UCSD-AML1 (cell line): ENCODE measurements at regions not wholly inside any gene's neighbourhood (a gene's known extent, or its start where the extent isn't known, plus 50 kb on each side); places are given as distances from the start of the nearest gene placed in this dataset.
A peak's percentile ranks its signal among the peaks of the same experiment; 100 is the strongest.
"Not testable (repeated sequence)": the region's sequence is repeated elsewhere in the genome, so short reads cannot be mapped to it uniquely, and the experiment has no call there.

Experiments used
- DNase-seq: peaks from one replicate; lab custom pipeline; 2025; ENCODE audit not compliant: unreplicated experiment; lab: John Stamatoyannopoulos, UW

DNA sequence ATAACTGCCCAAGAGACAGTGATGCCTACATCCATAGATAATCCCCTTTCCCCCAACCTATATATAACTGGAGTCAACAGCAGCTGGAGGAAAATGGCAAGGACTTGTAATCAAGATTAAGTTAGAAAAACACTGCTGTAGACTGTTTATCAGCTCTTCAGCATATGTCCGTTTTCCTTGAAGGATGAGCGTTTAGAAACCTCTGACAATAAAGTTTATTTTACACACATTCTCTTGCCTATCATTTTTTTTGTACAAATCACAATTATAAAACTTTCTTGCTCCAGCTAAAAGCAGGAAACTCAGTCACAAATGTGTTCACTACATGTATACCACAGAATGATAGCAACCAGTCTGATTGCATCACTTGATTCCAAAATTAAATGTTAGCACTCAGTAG is 50.8 kb downstream of the PPIAL4G start:
- not testable (repeated sequence) for DNase-seq

DNA sequence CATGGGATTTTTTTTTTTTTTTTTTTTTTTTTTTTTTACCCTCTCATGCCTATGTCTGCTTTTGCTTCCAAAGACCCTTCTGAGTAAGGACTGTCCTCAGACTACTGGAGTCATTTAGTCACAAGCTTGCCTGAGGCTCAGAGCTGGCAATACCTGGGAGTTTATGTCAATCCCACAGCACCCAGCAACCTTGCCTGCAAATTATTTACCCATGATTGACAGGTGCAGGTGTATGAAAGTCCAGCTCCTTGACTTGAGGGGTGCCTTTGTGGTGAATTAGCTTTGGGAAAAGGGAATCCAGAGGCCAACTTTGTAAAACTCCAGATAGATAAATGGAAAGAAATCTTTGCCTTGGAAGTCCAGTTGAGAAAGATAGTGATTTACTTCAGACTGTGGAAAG is 53.2 kb downstream of the PPIAL4G start:
- DNase-seq = not testable (repeated sequence)

DNA sequence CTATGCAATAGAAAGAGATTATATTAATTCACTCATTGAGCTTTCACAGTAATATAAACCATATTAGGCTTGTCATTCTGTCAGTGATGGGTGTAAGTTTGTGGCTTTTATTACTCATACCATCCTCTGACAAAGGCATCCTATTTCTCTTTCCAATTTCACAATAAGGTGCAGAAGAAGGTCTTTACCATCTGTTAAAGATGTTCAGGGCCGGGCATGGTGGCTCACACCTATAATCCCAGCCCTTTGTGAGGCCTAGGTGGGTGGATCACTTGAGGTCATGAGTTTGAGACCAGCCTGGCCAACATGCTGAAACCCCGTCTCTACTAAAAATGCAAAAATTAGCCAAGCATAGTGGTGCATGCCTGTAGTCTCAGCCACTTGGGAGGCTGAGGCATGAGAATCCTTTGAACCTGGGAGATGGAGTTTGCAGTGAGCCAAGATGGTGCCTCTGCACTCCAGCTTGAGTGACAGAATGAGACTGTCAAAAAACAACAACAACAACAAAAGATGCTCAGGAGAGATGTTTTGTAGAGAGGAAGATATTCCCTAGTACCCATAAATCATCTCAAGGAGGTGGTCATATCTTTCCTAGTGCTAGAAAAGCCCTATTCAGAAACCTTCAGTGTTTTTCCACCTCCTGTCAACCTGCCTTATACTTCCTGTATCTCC is 56.0 kb downstream of the PPIAL4G start:
- not testable (repeated sequence) for DNase-seq

DNA sequence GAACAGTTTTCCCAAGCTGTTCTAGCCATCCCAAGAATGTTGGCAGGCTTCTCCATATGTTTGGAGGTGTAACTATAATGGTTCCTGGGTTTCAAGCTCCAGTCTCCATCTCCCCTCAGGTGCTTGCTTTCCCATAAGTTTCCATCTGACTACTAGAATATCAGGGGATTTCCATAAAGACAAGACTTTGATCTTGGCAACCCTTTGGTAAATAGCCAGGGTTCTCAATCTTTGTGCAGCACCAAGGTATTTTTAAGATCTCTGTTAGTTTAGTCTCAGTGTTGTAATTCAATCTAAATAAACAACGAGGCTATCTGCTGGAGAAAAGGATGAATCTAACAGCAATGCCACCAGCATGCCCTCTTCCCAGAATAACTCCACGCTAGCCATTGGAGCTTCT is 56.7 kb downstream of the PPIAL4G start:
- DNase-seq = not testable (repeated sequence)

DNA sequence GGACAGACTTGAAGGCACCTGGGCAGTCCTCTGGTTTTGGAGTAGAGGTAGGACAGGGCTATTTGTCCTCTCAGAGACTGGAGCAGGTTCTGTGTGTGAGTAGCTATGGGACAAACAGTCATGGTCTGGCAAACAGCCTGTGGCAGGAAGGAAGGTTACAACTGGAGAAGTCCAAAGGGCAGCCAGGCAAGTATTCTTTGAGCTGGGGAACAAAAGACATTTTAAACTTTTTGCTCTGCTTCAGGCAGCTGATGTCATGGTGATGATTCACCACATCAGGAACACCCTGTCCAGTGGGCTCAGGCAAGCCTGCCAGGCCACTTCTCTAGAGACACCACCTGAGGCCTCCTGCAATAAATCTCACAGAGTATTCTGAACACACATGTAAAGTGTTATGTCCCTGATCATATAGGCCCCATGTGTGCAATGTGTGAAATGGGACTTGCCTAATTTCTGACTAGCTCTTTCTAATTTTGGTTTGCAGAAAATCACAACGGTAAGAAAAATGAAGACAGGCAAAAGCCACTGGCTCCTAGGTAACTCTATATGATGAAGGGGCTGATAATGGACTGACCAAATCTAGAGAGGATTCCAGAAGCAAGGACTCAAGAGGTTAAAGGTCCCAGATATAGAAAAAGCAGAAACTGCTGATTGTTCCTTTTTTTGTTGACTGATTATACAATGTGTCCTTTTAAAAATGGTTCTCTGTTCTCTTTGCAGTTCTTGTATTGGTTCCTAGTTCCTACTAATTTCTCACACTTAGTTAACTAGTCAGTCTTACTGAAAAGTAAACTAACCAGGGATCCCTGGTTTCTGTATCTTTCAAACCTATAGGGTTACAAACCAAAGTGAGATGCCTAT is 58.7 kb downstream of the PPIAL4G start:
- not testable (repeated sequence) for DNase-seq

DNA sequence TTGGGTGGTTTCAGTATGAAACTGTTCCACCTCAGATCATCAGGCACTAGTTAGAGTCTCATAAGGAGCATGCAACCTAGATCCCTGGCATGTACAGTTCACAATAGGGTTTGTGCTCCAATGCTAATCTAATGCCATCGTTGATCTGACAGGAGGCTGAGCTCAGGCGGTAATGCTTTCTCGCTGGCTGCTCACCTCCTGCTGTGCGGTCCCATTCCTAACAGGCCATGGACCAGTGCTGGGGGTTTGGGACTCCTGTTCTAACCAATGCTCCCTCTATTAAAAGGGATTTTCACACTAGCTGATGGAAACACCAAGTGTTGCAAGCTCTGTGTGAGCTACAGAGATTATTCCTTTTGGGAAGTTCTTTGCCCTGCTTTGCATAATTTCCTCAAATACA is 60.2 kb downstream of the PPIAL4G start:
- not testable (repeated sequence) for DNase-seq

DNA sequence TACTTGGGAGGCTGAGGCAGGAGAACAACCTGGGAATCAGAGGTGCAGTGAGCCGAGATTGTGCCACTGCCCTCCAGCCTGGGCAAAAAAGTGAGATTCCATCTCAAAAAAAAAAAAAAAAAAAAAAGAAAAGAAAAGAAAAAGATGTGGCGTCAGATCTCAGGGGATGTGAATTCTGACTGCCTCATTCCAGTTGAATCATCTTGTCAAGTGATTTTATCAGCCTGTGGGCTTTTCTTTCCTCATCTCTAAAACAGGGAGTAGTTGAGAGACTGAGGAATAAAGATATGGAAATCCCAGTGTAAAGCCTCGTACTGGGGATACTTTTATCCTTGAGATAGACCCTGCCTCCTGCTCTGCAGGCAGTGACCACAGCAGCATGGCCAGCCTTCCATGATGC is 65.9 kb downstream of the PPIAL4G start:
- not testable (repeated sequence) for DNase-seq

DNA sequence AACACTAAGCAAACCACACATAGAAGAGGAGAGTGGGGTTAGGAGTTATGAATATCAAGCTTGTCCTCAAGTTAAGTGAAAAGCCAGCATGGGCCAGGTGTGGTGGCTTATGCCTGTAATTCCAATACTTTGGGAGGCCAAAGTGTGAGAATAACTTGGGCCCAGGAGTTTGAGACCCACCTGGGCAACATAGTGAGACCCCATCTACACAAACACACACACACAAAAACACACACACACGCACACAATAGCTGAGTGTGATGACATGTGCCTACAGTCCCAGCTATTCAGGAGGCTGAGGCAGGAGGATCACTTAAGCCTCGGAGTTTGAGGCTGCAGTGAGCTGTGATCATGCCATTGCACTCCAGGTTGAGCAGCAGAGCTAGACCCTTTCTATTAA is 69.7 kb downstream of the PPIAL4G start:
- not testable (repeated sequence) for DNase-seq

DNA sequence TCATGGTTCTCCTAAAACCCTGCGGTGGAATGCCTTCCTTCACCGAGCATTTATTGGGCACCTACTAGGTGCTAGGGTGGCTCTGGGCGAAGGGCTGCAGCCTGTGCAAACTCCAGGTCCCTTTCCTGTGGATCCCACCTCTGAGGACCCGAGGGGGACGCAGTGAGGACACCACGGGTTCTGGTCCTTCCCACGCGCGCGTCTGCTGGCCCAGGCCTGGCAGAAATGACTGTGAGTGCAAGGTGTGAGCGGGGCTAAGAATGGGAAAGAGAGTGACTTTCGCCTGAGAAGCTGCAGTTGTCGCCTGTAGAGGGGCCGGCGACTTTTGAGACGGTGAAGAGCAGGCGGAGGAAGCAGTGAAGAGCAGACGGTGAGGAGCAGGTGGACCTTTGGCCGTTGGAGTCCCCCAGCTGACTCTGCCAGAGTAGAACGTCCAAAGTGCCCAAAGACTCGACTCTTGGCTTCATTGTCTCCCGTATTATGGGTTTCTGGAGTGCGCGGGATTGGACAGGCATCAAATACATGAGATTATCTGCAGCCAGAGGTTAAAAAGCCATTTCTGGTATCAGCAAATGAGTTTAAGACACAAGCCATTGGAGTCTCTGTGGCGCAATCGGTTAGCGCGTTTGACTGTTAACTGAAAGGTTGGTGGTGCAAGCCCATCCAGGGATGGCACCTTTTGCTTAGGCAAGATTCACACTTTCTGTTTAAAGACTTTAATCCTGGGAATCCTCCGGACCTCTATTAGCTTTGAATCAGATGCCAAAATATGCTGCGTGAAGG is 78.1 kb downstream of the PPIAL4G start:
- DNase-seq = not testable (repeated sequence)

DNA sequence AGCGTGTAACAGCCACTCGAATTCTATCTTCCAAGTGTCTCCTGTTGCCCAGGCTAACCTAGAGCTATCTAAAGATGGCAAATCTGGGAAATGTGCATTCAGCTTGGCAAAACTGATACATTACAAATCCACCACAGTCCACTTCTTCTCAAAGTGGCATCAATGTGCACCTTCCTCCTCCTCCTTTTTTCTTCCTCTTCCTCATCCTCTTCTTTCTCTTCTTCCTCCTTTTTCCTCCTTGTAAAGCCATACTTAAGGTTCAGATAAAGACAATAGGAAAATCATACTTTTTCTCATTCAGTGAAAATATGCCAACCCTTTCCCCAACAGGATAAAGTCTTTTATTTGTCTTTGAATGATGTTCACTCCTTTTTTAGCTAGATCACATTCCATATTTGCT is 79.2 kb downstream of the PPIAL4G start:
- not testable (repeated sequence) for DNase-seq

DNA sequence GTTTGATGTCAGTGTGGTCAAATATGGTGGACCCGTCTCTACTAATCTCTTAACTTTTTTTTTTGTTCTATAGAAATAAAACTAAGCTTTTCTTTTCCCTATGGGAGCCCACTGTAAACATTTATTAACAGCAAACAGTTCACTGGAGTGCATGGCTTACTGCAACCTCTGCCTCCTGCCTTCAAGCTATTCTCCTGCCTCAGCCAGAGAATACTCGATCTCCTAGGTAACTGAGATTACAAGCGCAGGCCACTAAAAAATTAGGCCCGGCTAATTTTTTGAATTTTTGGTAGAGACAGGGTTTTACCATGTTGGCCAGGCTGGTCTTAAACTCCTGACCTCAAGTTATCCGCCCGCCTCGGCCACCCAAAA is 80.0 kb downstream of the PPIAL4G start:
- DNase-seq = not testable (repeated sequence)

DNA sequence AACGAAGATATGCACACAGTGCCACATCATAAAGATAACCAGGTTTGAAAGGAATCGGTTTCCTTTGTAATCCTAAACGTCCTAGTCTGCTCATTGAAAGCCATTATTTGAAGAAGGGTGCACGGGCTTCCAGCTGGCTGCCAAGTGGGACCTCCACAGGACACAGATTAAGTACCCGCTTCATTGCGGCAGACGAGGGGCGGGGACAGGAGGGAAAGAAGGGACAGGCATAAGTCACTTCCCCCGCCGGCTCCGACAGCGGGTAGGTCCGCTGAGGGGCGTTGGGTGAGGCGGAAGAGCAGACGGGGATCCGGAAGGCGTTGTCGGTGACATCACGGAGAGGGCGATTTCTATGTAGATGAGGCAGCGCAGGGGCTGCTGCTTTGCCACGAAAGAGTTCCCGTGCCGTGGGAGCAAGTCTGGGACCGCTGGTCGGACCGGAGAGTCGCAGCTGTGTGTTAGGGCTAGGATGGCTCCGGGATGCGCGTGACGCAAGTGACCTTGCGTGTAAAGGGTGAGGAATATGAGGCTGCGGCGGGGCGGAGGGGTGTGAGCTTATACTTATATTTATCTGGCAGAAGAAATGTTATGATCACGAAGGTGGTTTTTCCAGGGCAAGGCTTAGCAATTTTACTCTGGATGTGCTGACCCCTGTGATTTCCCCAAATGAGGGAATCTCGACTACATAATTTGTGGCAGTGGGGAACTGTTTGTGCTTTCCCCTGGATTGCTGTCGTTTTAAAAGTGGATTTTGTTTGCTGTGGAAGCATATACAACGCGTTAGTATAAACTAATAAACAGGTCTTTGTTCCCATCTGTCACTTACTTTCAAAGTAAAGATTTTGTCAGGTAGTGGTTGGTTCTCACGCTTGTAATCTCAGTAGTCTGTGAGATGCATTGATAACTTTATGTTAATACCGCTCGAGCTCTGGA is 80.7 kb downstream of the PPIAL4G start:
- DNase-seq = peak; percentile 65

DNA sequence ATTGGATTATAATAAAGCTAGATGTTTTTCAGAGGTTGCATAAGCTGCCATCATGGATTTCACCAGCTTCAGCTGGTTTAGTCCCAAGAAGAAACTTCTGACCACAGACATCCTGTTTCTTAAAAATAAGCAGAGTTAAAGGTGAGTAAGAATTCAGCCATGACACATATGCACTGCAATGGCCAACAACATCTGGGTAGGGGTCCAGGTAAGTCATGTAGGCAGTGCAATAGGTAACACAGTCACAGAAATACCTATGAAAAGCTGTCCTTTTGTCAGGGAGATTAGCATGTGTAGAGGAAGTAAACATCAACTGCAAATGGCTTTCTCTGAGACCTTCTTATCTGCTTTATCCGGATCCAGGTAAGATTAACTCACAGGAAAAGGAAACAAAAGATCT is 85.6 kb downstream of the PPIAL4G start:
- not testable (repeated sequence) for DNase-seq

DNA sequence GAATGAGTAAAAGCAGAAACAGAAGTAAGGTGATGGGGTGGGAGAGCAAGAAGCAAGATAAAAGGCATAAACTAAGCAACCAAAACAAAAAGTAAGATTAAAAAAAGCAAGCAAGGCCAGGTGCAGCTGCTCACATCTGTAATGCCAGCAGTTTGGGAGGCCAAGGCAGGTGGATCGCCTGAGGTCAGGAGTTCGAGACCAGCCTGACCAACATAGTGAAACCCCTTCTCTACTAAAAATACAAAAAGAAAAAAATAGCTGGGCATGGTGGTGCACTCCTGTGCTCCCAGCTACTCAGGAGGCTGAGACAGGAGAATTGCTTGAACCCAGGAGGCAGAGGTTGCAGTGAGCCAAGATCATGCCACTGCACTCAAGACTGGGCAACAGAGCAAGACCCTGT is 90.6 kb downstream of the PPIAL4G start:
- DNase-seq = not testable (repeated sequence)

DNA sequence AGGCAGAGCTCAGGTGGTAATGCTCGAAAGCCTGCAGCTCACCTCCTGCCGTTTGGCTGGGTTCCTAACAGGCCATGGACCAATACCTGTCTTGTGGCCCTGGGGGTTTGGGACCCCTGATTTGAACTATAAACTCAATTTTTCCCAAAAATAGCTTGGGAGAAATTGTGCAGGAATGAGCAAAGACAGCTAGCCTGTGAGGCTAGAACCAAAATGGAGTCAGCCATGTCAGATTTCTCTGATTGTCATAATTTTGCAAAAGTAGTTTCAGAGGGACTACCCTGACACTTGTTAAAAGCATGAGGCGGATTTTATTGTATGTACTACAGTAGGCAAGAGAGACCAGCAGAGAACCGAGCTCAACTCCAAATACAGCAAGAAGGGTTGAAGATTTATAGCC is 91.8 kb downstream of the PPIAL4G start:
- not testable (repeated sequence) for DNase-seq

DNA sequence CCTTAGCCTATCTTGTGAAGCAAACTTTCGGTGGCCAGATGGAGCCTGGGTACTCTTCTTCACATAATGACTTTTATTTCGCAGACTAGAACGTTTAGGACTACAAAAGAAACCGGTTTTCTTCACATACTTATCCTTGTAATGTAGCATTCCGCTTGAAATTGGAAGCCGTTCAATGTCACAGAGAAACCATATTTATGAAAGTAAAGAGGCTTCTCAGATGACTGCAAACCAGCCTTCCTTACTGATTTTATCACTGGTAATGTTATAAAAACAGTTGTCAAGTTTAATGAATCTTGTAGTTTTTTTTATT is 94.1 kb downstream of the PPIAL4G start:
- DNase-seq = no peak

DNA sequence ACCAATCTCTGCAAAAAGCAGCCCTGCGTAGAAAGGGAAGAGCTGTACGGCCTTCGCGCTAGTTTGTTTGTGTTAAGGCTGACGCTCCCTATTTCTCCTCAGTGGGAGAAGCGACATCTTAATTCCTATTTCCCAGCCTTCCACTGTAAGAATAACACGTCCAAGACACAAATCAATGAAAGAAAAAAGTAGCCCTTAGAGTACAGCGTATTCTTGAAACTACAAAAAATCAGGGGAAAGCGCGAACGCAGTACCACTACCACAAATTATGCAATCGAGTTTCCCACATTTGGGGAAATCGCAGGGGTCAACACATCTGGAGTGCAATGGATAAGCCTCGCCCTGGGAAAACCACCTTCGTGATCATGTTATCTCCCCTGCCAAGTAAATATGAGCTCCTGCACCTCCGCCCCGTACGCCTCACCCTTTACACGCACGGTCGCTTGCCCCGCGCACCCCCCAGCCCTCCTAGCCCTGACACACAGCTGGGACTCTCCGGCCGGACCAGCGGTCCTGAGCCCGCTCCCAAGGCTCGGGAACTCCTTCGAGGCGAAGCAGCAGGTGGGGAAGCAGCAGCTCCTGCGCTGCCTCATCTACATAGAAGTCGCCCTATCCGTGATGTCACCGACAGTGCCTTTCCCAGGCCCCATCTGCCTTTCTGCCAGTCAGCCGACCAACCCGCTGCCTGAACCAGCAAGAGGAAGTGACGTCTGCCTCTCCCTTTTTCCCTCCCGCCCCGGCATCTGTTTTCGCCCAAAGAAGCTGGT is 94.7 kb downstream of the PPIAL4G start:
- no peak for DNase-seq

DNA sequence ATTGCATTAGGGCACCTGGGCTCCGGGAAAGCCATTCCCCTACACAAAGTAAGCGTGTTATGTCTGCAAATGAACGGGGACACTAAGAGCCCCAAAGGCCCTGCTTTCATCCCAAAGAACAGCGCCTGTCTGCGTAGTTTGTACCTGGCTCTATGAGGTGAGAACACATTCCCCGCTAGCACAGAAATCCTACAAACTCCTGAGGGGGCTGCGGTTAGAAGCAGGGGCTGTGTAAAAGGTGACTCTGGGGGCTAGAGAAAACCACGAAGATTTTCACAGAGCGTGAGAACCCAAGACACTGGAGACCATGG is 95.2 kb downstream of the PPIAL4G start:
- DNase-seq = not testable (repeated sequence)

DNA sequence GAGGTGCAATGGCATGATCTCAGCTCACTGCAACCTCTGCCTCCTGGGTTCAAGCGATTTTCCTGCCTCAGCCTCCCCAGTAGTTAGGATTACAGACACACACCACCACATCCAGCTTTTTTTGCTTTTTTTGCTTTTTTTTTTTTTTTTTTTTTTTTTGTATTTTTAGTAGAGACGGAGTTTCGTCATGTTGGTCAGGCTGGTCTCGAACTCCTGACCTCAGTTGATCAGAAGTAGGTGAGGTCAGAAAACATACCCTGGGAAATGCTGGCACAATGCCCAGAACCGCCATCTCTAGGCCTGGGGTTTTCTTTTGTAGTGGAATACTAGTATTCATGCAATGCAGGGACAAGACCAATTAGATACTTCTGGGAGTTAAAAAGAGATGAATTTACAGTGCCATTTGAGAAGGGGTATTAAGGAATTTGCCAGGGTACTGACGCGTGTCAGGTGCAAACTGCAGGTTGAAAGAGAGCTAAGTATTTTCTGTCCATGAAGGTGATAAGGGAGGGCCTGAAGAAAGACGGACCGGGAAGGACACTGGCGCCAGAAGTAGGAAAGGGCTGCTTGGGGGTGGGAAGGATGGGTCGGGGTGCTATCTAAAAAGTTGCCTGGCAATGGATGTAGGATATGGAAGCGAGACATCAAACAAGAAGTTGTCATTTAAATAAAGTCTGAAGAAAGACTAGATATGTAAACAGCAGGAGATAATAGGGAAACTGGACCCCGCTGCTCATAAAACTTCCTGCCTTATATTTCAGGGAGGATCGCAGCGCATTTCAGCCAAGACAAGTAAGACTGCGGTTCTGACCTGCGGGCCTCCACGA is 95.8 kb downstream of the PPIAL4G start:
- DNase-seq = not testable (repeated sequence)
